Stomach (tissue), 8 donors: ENCODE measurements at regions not wholly inside any gene's neighbourhood (a gene's known extent, or its start where the extent isn't known, plus 50 kb on each side); places are given as distances from the start of the nearest gene placed in this dataset.

ENCODE experiments used
- DNase-seq, 2 donors: peaks; one replicate each; pipeline versions ENCODE4 v3.0.0 to v3.0.0-alpha.2; 2013 to 2019
- H3K27ac ChIP-seq, 5 donors: fragments of 200-600 bp in 4 of 5; sonication (generic) in 4 of 5; one replicate each; pipeline ENCODE4 v1.5.1; 2013 to 2019; ENCODE audit warnings: mild to moderate bottlenecking in 1 of 5, moderate library complexity in 1 of 5
- H3K27me3 ChIP-seq, 3 donors: fragments of 200-600 bp; sonication (generic); one replicate each; pipeline ENCODE4 v1.5.1; 2017 to 2019; ENCODE audit warnings: mixed run types in 1 of 3
- H3K36me3 ChIP-seq, 4 donors: fragments of 200-600 bp; sonication (generic); 1 replicate in 3 of 4; 2 replicates in 1 of 4; pipeline ENCODE4 v1.5.1; 2016 to 2019
- H3K4me1 ChIP-seq, 4 donors: fragments of 200-600 bp; sonication (generic); one replicate each; pipeline ENCODE4 v1.5.1; 2016 to 2019
- H3K4me3 ChIP-seq, 4 donors: fragments of 200-600 bp; sonication (generic) in 3 of 4; one replicate each; pipeline ENCODE4 v1.5.1; 2016 to 2019; ENCODE audit warnings: mild to moderate bottlenecking in 1 of 4
- H3K9me3 ChIP-seq, 4 donors: fragments of 200-600 bp; sonication (generic); one replicate each; pipeline ENCODE4 v1.5.1; 2016 to 2019
- EP300 ChIP-seq: sonication (generic); formaldehyde crosslinking; IDR thresholded peaks from one replicate; pipeline ENCODE4 v1.6.1; 2017; ENCODE audit warnings: antibody characterized with exemption
- POLR2A ChIP-seq, 4 donors: fragments of 450-650 bp; IDR thresholded peaks; one replicate each; pipeline ENCODE4 v1.6.1; 2016; ENCODE audit warnings: antibody characterized with exemption in 4 of 4, control low read depth in 2 of 4, mild to moderate bottlenecking in 1 of 4, moderate library complexity in 1 of 4
- POLR2AphosphoS5 ChIP-seq, 3 donors: sonication (generic); formaldehyde crosslinking; IDR thresholded peaks; one replicate each; pipeline ENCODE4 v1.6.1; 2016; ENCODE audit warnings: antibody characterized with exemption in 3 of 3
- WGBS, 5 donors: extraction: QIAGEN DNeasy Blood & Tissue Kit in 3 of 5; methylation state at CpG; one replicate each; pipeline versions ENCODE4 v1.1.5 to v1.1.7; 2013 to 2018; 5-methylcytosine and 5-hydroxymethylcytosine counted together
- intact Hi-C: fragments of 100-400 bp; cut with DNase I; formaldehyde crosslinking; loops from one replicate; pipeline ENCODE4 v1.15.1; 2023; ENCODE audit warnings: low total_unique reads
- TF ChIP-seq, protein P1 (sequence below), 7 experiments: fragments of 450-650 bp in 4 of 7; fragments of 200-600 bp in 3 of 7; sonication (generic) in 3 of 7; IDR thresholded peaks; one replicate each; pipeline ENCODE4 v1.5.1; 2016 to 2019; ENCODE audit warnings: antibody characterized with exemption in 7 of 7, control low read depth in 2 of 7, mild to moderate bottlenecking in 1 of 7
- donor health status: healthy with polysubstance abuse.
- donor health status: Bipolar disorder and iron deficiency.
- donor health status: healthy.

DNA sequence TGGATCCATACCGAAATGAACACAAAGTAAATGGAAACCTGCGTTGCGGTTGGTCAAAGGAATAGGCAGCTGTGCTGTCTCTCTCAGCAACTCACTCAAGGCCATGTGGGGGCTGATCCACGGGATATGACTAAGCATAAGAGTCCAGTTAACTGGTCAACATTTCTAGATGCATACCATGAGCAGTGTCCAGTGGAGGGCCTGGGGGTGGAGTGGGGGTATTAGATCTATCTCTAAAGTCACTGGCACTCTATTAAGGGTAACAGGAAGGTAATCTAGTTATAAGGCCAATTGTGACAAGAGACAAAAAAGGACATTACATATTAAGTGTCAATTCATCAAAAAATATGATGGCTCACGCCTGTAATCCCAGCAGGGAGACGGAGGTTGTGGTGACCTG is 136.8 kb downstream of the TTC32 start:
- Histone ChIP-seq H3K27ac (no peak overlapping the region), H3K4me1 (no peaks in the 10 kb centered on the region), H3K36me3 (no peaks in the 10 kb centered on the region), H3K4me3 (no peak overlapping the region), H3K27me3 (no peaks in the 10 kb centered on the region), H3K9me3 (peaks cover 0 to 7% (median 0%) of the 10 kb centered on the region in 4 donors)
- TF ChIP-seq EP300 (no peak), POLR2A (IDR thresholded peaks at IDR 0.05) (no peak), POLR2AphosphoS5 (IDR thresholded peaks at IDR 0.05) (no peak)
- TF ChIP-seq, protein P1, sequence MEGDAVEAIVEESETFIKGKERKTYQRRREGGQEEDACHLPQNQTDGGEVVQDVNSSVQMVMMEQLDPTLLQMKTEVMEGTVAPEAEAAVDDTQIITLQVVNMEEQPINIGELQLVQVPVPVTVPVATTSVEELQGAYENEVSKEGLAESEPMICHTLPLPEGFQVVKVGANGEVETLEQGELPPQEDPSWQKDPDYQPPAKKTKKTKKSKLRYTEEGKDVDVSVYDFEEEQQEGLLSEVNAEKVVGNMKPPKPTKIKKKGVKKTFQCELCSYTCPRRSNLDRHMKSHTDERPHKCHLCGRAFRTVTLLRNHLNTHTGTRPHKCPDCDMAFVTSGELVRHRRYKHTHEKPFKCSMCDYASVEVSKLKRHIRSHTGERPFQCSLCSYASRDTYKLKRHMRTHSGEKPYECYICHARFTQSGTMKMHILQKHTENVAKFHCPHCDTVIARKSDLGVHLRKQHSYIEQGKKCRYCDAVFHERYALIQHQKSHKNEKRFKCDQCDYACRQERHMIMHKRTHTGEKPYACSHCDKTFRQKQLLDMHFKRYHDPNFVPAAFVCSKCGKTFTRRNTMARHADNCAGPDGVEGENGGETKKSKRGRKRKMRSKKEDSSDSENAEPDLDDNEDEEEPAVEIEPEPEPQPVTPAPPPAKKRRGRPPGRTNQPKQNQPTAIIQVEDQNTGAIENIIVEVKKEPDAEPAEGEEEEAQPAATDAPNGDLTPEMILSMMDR (IDR thresholded peaks at IDR 0.05): no peak
- no peak for DNase-seq
- intact Hi-C loops: no loop called here
- 81 to 97% (median 94%) methylated on average over 6 of the region's 6 CpGs for WGBS, 5 donors

DNA sequence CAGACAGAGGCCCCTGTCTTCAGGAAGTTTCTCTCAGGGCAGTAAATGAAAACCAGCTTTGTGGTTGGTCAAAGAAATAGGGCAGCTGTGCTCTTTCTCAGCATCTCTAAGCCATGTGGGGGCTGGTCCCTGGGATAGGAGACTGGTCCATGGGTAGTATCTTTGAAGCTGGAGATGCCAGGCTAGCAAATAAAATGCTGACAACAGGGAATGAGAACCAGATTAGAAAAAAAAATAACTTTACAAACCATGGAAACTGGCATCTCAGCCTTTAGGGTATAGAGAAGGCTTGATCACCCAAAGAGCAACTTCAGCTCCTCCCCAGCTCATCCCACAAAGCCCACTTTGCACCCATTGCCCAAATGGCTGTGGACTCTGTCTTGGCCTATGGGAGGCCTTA is 138.1 kb downstream of the TTC32 start:
- intact Hi-C loops: no loop called here
- Histone ChIP-seq H3K4me1 (no peaks in the 10 kb centered on the region), H3K27ac (no peak overlapping the region), H3K27me3 (no peaks in the 10 kb centered on the region), H3K9me3 (peaks cover 0 to 7% (median 0%) of the 10 kb centered on the region in 4 donors), H3K4me3 (no peak overlapping the region), H3K36me3 (no peaks in the 10 kb centered on the region)
- TF ChIP-seq, protein P1 (IDR thresholded peaks at IDR 0.05): no peak
- TF ChIP-seq POLR2AphosphoS5 (IDR thresholded peaks at IDR 0.05): no peak
- no peak for TF ChIP-seq POLR2A (IDR thresholded peaks at IDR 0.05)
- no peak for TF ChIP-seq EP300
- no peak for DNase-seq

DNA sequence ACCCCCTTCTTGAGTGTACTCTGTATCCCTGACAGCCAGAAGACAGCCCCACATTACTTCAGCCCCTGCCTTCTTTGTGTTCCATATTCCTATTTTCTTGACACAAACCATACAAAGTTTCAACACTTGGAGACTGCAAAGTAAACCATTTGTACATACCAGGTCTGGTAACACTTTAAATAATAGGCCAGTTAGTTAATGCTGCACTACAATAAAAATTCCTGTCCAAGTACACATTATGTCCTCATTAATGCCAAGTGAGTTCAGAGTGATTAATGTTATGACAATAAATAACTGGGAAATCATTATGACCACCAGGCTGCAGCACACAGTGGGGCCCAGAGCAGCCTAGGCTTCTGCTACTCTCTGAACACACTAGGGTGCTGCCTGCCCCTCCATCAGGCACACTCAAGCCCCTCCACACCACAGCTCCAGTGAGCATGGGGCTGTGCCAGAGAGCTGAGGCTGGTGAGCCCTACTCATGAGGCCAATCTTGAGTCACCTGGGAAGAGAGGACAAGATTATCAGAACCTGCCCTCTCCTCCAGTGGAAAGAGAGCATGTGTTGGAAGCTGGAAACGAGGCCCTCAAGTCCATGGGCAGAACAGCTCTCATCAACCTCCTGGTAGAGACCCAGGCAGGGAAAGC is 138.7 kb downstream of the TTC32 start:
- TF ChIP-seq POLR2AphosphoS5 (IDR thresholded peaks at IDR 0.05) (no peak), EP300 (no peak), POLR2A (IDR thresholded peaks at IDR 0.05) (no peak)
- TF ChIP-seq, protein P1 (IDR thresholded peaks at IDR 0.05): no peak
- intact Hi-C loops: no loop called here
- Histone ChIP-seq H3K9me3 (peaks cover 0 to 7% (median 0%) of the 10 kb centered on the region in 4 donors), H3K27me3 (no peaks in the 10 kb centered on the region), H3K36me3 (no peaks in the 10 kb centered on the region), H3K4me3 (no peak overlapping the region), H3K27ac (no peak overlapping the region), H3K4me1 (no peaks in the 10 kb centered on the region)
- DNase-seq: no peak
- WGBS, 5 donors: 64 to 89% (median 76%) methylated on average over 1 of the region's 1 CpG

DNA sequence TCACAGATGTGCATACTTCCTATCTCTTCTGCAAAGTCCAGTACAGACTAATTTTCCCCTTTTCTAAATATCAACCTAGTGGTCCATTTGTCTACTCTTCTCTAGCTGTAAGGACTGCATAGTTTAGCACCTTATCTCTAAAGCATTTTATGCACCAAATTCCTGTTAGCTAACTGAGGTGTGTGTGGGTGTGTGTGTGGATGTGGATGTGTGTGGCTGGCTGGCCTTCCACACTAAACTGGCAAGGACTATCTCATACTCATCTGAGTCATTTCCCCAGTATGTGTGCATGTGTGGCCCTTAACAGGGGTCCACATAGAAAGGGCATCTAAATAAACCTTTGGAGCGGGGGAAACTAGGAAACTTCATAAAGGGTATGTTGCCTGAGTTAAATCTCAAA is 139.6 kb downstream of the TTC32 start:
- 90 to 96% (median 95%) methylated on average over 1 of the region's 1 CpG for WGBS, 5 donors
- Histone ChIP-seq H3K4me3 (no peak overlapping the region), H3K27me3 (no peaks in the 10 kb centered on the region), H3K4me1 (no peaks in the 10 kb centered on the region), H3K36me3 (no peaks in the 10 kb centered on the region), H3K9me3 (peaks cover 0 to 7% (median 0%) of the 10 kb centered on the region in 4 donors), H3K27ac (no peak overlapping the region)
- TF ChIP-seq, protein P1 (IDR thresholded peaks at IDR 0.05): no peak
- TF ChIP-seq EP300: no peak
- TF ChIP-seq POLR2A (IDR thresholded peaks at IDR 0.05): no peak
- no peak for TF ChIP-seq POLR2AphosphoS5 (IDR thresholded peaks at IDR 0.05)
- DNase-seq: no peak
- intact Hi-C loops: no loop called here
